NCI-H146 (cell line): ENCODE measurements at regions not wholly inside any gene's neighbourhood (a gene's known extent, or its start where the extent isn't known, plus 50 kb on each side); places are given as distances from the start of the nearest gene placed in this dataset.

ENCODE experiments used
- DNase-seq: peaks from one replicate; lab custom pipeline; 2025; lab: John Stamatoyannopoulos, UW

GRCh38 chr4:32962100-32962499 is 2241.9 kb downstream of the PCDH7 start:
- no peak for DNase-seq

DNA sequence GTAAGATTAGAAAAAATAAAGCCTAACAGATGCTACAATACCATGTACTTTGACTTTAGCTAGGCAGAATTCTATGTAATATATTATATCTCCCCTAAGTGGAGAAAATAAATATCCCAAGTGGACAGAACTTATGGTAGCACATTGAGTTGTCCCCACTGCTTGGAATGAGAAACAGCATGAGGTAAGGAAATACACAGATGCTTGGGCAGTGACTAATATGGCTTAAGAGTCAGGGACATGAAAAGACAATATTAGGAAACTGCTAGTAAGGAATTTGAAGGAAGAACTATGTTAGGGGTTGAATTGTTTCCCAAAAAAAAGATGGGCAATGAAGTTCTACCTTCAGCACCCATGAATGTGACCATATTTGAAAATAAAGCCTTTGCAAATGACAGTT is 2265.1 kb downstream of the PCDH7 start:
- DNase-seq: no peak

- DNase-seq: no peak
Measured at GRCh38 chr4:32986236-32986635, 2266.1 kb downstream of the PCDH7 start.

GRCh38 chr4:32987111-32987510 is 2266.9 kb downstream of the PCDH7 start:
- no peak for DNase-seq

- no peak for DNase-seq
Measured at GRCh38 chr4:32988165-32988811, 2268.1 kb downstream of the PCDH7 start.

- DNase-seq: no peak
Measured at GRCh38 chr4:32991663-32992062, 2271.5 kb downstream of the PCDH7 start.

DNA sequence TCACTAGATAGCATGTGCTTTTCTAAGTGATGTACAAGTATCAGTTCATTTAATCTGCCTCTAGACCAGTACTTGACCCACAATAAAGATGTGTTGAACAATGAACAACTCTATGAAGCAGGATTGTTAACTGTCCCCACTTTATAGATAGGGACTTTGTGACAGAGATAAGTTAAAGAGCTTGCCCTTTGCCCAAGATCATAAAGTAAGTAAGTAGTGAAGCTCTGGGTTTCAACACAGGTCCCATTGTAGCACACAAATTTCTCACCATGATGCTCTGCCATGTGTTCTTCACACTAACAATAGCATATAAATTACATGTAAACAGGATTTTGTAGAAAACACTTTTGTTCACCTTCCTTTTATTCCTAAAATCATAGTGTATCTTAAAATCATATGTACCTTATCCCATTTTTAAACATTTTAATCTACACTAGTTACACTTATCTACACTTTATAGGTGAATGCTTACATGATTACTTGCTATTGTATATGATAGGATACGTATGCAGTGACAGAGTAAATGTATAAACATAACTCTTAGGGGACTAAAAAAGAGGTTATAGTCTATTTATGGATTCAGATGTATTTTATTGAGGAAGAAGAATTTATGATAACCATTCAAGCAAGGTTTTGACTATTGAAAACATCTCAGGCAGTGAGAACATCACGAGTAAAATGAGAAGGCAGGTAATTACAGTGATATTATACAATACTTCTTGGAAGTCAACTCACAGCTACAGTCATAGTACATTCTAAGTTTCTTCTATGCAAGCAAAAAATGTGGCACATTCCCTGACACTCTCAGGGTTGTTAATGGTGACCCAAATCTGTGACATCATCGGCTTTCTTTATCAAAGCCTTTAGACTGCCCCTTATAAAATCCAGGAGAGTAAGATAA is 2275.1 kb downstream of the PCDH7 start:
- DNase-seq: no peak

- DNase-seq: no peak
Measured at GRCh38 chr4:33013282-33013681, 2293.1 kb downstream of the PCDH7 start.

DNA sequence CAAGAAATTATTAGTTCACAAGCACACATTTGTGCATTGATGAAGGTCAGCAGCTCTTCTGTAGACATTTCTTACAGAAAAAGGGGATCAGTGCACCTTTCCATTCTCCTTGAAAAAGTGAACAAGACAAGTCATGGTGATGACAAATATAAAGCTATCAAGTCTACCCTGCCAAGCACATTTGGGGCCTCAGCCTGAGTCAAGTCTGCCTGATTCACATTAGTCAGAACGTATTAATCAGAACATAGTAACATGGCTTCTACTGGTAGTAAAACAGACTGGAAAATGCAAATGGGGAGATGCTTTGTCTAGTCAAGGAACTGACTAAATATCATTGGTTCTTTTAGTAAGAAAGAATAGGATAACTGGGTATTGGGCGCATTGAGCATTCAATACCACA is 2305.1 kb downstream of the PCDH7 start:
- no peak for DNase-seq

DNA sequence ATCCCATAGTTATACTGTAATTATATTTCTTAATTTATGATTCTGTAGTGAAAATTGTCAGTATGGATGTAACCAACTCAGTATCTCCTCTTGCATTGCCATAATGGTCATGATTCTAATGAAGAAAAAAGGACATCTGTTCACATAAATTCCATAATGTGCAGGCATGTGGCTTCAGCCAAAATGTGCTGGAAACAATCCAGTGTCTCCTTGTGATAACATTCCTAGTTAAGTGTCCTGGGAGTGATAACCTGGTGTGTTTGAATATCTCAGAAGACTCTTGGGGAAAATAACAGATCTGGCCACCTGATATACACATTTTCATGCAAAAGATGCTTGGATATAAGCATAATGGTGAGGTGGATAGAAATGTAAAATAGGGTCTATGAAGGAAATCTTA is 2309.8 kb downstream of the PCDH7 start:
- DNase-seq: no peak

DNA sequence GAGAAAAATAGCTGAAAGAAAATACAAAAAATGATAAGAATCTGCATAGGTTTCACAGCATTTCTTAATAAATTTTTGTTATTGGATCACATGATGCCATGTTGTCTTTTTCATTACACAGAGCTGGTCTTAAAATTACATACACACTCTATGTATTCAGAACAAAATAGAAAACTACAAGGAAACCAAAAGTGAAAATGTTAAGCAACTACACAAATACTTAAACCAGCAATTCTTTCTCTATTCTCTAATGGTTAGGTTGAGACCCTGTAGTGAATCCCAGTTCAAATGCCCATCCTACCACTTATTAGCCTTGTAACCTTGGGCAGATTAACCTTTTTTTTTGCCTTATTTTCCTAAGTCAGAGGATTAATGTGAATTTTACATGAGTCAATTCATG is 2311.2 kb downstream of the PCDH7 start:
- no peak for DNase-seq

GRCh38 chr4:33037464-33037863 is 2317.3 kb downstream of the PCDH7 start:
- peak; percentile 16 for DNase-seq

- DNase-seq: no peak
Measured at GRCh38 chr4:33045334-33045733, 2325.2 kb downstream of the PCDH7 start.

GRCh38 chr4:33052241-33052640 is 2332.1 kb downstream of the PCDH7 start:
- no peak for DNase-seq

DNA sequence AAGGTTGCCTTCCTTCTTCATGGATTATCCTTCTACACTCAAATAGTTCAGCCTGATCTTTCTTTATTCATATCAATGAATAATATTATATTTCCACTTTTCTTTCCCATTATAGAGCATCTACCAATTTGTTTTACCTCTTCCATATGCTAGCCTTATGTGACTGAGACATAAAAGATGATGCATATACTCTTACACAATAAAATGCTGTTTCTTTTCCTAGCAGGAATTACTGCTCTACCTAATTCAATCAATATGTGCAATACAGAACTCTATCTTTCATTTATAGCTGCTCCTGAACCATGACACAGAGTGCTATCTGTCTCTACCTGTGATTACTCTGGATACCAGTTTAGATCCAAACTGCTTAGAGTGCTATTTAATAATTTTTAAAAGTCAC is 2334.0 kb downstream of the PCDH7 start:
- DNase-seq: no peak

DNA sequence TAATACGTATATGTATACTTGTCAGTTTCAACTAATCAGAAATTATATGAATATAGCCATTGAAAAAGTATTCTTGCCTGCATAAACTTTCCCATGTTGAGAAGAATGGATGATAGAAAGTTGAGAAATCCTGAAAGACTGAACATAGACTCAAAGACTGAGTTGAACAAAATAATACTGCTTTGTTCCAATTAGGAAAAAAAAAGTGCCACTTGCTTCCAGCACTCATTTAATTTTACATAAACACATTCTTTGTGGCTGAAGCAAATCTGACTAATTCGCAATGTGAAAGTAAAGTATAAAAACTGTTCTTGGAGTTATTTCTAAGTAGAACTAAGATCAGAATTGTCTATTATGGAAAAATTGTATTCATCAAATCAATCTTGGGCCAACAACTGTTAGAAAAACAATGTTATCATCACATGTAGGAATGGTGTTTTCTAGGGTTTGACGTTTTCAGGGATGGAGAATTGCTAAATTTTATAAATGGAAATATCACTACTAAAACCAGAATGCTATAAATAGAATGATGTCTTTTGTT is 2334.6 kb downstream of the PCDH7 start:
- DNase-seq: no peak

DNA sequence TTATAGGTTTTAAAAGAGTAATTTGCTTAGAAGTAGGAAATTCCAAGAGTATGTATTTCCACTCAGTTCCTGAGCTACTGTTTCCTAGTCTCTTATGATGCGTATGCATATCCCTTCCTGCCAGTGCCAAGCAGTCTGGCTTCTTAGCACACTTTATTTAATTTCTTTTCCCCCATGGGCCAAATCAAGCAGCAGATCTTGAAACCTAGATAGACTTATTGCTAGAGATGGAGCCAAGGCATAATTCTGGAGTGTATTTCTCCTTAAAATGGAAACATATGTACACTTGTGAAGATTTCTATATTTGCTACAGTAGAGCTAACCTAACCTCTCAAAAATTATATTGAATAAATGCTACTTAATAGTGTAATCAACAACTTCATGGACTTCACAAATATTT is 2337.6 kb downstream of the PCDH7 start:
- DNase-seq: no peak

DNA sequence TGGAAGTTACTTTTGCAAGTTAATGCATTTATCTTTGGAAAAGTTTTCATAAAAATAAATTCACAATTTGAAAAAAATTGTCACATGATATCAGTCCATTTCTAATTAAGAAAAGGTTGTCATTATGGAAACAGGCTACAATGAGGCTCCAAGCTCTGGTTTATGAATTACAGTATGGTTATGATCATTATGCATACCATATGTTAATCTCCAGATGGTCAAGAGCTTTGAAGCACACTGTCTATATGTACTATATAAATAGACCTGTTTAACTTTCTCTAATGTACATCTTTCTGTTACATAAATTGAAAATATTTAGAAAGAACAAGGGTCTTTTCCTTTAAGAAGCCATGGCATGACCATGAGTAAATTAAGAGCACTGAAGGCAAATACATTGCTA is 2338.8 kb downstream of the PCDH7 start:
- DNase-seq: no peak

DNA sequence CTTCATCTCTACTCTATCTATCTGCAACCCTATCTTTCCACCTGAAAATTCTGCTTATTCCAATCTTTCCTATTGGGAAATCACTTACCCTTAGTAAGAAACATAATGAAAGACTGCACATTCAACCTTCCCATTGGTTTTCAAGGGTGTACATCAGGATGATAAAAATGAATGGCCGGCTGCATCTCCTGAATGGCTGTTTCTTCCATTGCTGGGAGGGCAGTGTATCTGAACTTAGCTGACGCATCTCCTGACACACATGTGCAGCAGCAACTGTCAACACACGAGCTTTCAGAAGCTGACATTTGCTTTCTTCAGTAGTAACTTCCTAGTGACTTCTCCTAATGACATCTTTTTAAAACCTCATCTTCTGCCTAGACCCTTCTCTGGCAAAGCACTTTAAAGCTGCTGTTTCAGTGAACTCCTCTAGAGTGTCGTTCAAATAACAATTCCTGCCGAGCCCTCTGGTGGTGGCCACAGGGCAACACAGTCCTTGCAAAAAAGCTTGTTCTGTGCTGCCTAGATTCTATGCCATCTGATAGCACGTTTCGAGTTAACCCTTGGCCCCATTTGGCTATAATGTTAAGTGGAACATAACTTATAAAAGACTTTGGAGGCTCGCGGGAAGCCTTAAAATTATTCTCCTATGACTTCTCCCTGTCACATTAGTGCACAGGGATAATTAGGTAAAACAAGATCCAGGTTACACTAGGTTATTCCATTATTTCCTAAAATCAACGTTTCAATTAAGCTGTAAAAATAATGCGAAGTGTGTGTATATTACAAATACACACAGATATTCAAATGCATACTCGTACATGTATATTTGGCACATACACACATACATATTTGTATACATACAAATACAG is 2340.7 kb downstream of the PCDH7 start:
- DNase-seq: peak; percentile 55

GRCh38 chr4:33061727-33062126 is 2341.6 kb downstream of the PCDH7 start:
- no peak for DNase-seq

DNA sequence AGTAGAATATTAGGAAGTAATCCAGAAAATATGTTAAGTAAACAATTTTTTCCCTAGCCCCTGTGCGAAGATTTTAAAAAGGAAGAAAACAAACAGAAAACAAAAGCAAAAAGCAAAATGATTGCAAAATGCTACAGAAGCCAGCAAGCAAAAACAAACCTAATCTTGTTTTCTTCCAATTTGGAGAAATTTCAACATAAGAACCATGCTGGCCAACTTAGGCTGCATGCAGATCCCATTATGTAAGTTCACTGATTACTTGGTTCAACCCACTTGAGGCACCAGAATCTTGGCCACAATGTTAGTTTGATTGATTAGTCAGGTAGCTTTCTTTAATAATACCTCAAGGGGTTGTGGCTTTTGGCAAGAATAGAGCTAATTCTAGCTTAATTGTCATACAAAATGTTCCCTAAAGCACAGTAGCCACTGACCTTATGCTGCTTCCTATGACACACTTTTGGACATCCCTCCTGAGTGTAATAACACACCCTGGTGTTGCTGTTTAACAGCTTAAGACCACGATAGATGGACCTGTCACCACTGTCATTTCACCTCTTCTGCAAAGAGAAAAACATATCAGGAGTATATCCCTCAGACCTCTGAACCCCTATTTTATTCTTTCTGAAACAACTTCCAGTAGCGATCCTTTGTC is 2342.1 kb downstream of the PCDH7 start:
- DNase-seq: no peak

DNA sequence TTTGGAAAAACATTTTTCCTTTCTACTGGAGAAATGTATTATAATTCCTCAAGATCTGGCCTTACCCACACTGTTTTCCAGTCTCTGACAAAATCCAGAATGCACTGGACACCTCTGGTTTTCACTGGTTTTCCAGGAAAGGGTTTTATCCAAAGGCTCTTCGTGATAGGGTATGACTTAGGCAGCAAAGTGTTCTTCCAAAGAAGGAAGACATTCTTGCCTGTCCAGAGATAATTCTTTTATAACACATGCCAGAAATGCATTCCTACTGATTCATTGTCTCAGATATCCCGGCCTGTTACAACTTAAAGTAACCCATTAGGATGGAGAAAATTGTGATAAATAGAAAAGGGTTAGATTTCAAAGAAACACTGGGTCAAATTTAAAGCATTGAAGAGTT is 2343.1 kb downstream of the PCDH7 start:
- no peak for DNase-seq
